Body of pancreas (tissue), 4 donors: ENCODE measurements at regions not wholly inside any gene's neighbourhood (a gene's known extent, or its start where the extent isn't known, plus 50 kb on each side); places are given as distances from the start of the nearest gene placed in this dataset.
"Not testable (repeated sequence)": the region's sequence is repeated elsewhere in the genome, so short reads cannot be mapped to it uniquely, and the experiment has no call there.

Source experiments
- ATAC-seq: fragments of 150-250 bp; one replicate; pipeline ENCODE4 v1.9.1; 2016
- DNase-seq, 4 donors: peaks; one replicate each; pipeline ENCODE4 v3.0.0-alpha.2; 2019
- H3K27ac ChIP-seq, 4 donors: fragments of 200-600 bp; sonication (generic); 1 replicate in 3 of 4; 2 replicates in 1 of 4; pipeline versions ENCODE4 v1.5.1 to v1.6.1; 2016 to 2019; ENCODE audit warnings: mild to moderate bottlenecking in 1 of 4, mixed read lengths in 1 of 4, moderate library complexity in 1 of 4
- H3K27me3 ChIP-seq, 2 donors: fragments of 200-600 bp; sonication (generic); one replicate each; pipeline ENCODE4 v1.6.0; 2016; ENCODE audit warnings: mild to moderate bottlenecking in 1 of 2
- H3K36me3 ChIP-seq, 2 donors: fragments of 200-600 bp; sonication (generic); replicated peaks in 1 of 2; 2 replicates each; pipeline ENCODE4 v1.5.1; 2016; ENCODE audit warnings: low read depth in 2 of 2; ENCODE audit not compliant: insufficient read depth in 1 of 2
- H3K4me1 ChIP-seq: fragments of 200-600 bp; sonication (generic); one replicate; pipeline ENCODE4 v1.6.0; 2016
- H3K4me3 ChIP-seq, 2 donors: fragments of 200-600 bp; sonication (generic); 1 replicate in 1 of 2; 2 replicates in 1 of 2; pipeline ENCODE4 v1.5.1; 2016 to 2019
- H3K9me3 ChIP-seq, 3 donors: fragments of 200-600 bp; sonication (generic); 1 replicate in 2 of 3; 2 replicates in 1 of 3; pipeline ENCODE4 v1.5.1; 2016
- CTCF ChIP-seq, 7 experiments: fragments of 450-650 bp in 4 of 7; fragments of 200-600 bp in 3 of 7; sonication (generic) in 3 of 7; IDR thresholded peaks; one replicate each; pipeline ENCODE4 v1.5.1; 2016 to 2019; ENCODE audit warnings: antibody characterized with exemption in 7 of 7
- POLR2A ChIP-seq, 3 donors: fragments of 450-650 bp; IDR thresholded peaks; one replicate each; pipeline ENCODE4 v1.6.1; 2016; ENCODE audit warnings: antibody characterized with exemption in 3 of 3, mild to moderate bottlenecking in 2 of 3
- WGBS, 2 donors: methylation state at CpG; one replicate each; pipeline ENCODE4 v1.1.5; 2017; 5-methylcytosine and 5-hydroxymethylcytosine counted together
- intact Hi-C: fragments of 100-400 bp; cut with DNase I; formaldehyde crosslinking; loops from one replicate; pipeline ENCODE4 v1.15.1; 2023

- no peaks in the 10 kb centered on the region for H3K27me3 ChIP-seq
- ATAC-seq, result no peak
- TF ChIP-seq CTCF (IDR thresholded peaks at IDR 0.05) (no peak), POLR2A (IDR thresholded peaks at IDR 0.05) (no peak)
- H3K4me3 ChIP-seq, result no peak overlapping the region
- H3K27ac ChIP-seq, result no peak overlapping the region
- intact Hi-C loops, result no loop called here
- no peaks in the 10 kb centered on the region for H3K36me3 ChIP-seq
- DNase-seq, result no peak
- no peaks in the 10 kb centered on the region for H3K9me3 ChIP-seq
- 24 to 65% methylated on average over 1 of the region's 1 CpG for WGBS, 2 donors
- H3K4me1 ChIP-seq, result no peaks in the 10 kb centered on the region
Observed at GRCh38 chr3:191592105-191592504, 131.1 kb downstream of the PYDC2 start.

- intact Hi-C loops, result no loop called here
- no peak overlapping the region for H3K4me3 ChIP-seq
- H3K4me1 ChIP-seq, result no peaks in the 10 kb centered on the region
- DNase-seq (no peak), ATAC-seq (no peak)
- TF ChIP-seq CTCF (IDR thresholded peaks at IDR 0.05) (no peak), POLR2A (IDR thresholded peaks at IDR 0.05) (no peak)
- no peak overlapping the region for H3K27ac ChIP-seq
- H3K36me3 ChIP-seq, result no peaks in the 10 kb centered on the region
- H3K27me3 ChIP-seq, result no peaks in the 10 kb centered on the region
- 36 to 44% methylated on average over 1 of the region's 1 CpG for WGBS, 2 donors
- no peaks in the 10 kb centered on the region for H3K9me3 ChIP-seq
Observed at GRCh38 chr3:191593486-191593885, 132.5 kb downstream of the PYDC2 start.

GRCh38 chr3:191615511-191615910 is 154.5 kb downstream of the PYDC2 start:
- H3K4me1 ChIP-seq, H3K27ac ChIP-seq, ATAC-seq, H3K27me3 ChIP-seq, intact Hi-C loops, H3K4me3 ChIP-seq, H3K9me3 ChIP-seq, H3K36me3 ChIP-seq, DNase-seq: not testable (repeated sequence)
- 77 to 84% methylated on average over 1 of the region's 1 CpG for WGBS, 2 donors

- intact Hi-C loops, result no loop called here
- ATAC-seq (no peak), DNase-seq (no peak)
- no peak for TF ChIP-seq POLR2A (IDR thresholded peaks at IDR 0.05)
- no peak for TF ChIP-seq CTCF (IDR thresholded peaks at IDR 0.05)
- Histone ChIP-seq H3K27ac (no peak overlapping the region), H3K4me3 (no peak overlapping the region), H3K36me3 (no peaks in the 10 kb centered on the region), H3K9me3 (no peaks in the 10 kb centered on the region), H3K27me3 (no peaks in the 10 kb centered on the region), H3K4me1 (no peaks in the 10 kb centered on the region)
- WGBS, 2 donors, result 38 to 47% methylated on average over 1 of the region's 1 CpG
Observed at GRCh38 chr3:191624299-191624698, 163.3 kb downstream of the PYDC2 start.

GRCh38 chr3:191627064-191627463 is 166.1 kb downstream of the PYDC2 start:
- H3K36me3 ChIP-seq, result no peaks in the 10 kb centered on the region
- H3K9me3 ChIP-seq, result no peaks in the 10 kb centered on the region
- no peaks in the 10 kb centered on the region for H3K27me3 ChIP-seq
- H3K27ac ChIP-seq, result no peak overlapping the region
- DNase-seq (no peak), ATAC-seq (no peak)
- no peak overlapping the region for H3K4me3 ChIP-seq
- TF ChIP-seq POLR2A (IDR thresholded peaks at IDR 0.05), result no peak
- intact Hi-C loops, result no loop called here
- H3K4me1 ChIP-seq, result no peaks in the 10 kb centered on the region
- WGBS, 2 donors, result 45 to 48% methylated on average over 8 of the region's 8 CpGs

- no peak overlapping the region for H3K27ac ChIP-seq
- H3K4me1 ChIP-seq, result no peaks in the 10 kb centered on the region
- no peak overlapping the region for H3K4me3 ChIP-seq
- TF ChIP-seq CTCF (IDR thresholded peaks at IDR 0.05), result no peak
- no peak for TF ChIP-seq POLR2A (IDR thresholded peaks at IDR 0.05)
- WGBS, 2 donors, result 52% methylated on average over 2 of the region's 2 CpGs
- H3K27me3 ChIP-seq, result no peaks in the 10 kb centered on the region
- H3K9me3 ChIP-seq, result no peaks in the 10 kb centered on the region
- H3K36me3 ChIP-seq, result no peaks in the 10 kb centered on the region
- DNase-seq (no peak), ATAC-seq (no peak)
- intact Hi-C loops, result no loop called here
Observed at GRCh38 chr3:191628571-191628970, 167.6 kb downstream of the PYDC2 start.
